AG20443 (cell line): ENCODE measurements at regions not wholly inside any gene's neighbourhood (a gene's known extent, or its start where the extent isn't known, plus 50 kb on each side); places are given as distances from the start of the nearest gene placed in this dataset.
A peak's percentile ranks its signal among the peaks of the same experiment; 100 is the strongest.
"Not testable (repeated sequence)": the region's sequence is repeated elsewhere in the genome, so short reads cannot be mapped to it uniquely, and the experiment has no call there.

Experiments used
- DNase-seq: peaks from one replicate; pipeline ENCODE4 v3.0.0; 2012; ENCODE audit warnings: low spot score, mixed read lengths

DNA sequence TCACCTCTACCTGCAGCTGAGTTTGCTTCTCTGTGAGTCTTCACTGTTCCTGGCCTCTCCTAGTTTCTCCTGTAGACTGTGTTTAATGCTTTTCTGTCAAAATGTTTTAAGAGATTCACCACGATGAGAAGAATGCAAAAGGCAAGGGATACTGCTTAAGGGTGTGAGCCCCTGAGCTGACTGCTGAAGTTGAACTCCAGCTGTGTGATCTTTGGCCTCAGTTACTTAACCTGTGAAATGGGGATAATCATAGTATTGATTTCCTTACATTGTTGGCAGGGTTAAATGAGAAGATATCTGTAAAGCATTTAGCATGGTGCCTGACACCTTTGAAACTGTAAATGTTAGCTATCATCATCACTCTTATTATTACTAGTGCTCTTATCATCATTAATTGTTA is 230.2 kb upstream of the MYLIP start:
- DNase-seq, result no peak

- peak; percentile 33 for DNase-seq
Measured at GRCh38 chr6:15897063-15897876, 231.6 kb upstream of the MYLIP start.

DNA sequence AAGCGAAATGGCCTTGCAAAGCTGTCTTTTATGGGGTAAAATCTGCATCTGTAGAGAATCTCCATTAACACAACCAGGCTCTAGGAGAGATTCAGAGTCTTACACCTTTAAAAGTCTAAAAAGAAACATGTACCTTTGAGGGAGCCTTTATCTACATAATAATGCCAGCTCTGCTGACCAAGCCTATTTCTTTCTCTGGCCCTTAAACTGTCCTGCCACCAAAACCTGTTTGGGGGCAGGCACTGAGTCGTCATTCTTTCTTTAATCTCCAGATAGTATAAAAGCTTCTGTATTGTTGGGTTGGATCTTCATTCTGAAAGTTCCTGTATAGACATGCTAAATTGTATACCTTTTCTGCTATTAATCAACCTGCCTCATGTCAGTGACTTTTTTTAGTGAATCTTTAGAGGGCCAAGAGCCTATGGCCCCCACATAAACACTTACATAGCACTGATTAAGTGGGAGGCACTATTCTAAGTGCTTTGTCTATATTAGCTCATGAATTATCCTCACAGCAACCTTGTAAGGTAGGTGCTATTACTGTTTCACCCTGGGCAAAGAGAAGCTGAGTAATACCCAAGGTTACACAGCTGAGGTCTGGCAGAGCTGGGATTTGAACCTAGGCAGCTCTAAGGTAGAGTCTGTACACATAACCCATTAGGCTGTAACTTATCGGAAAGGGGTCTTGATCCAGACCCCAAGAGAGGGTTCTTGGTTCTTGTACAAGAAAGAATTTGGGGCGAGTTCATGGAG is 232.3 kb upstream of the DTNBP1 start:
- no peak for DNase-seq

- no peak for DNase-seq
Measured at GRCh38 chr6:15893556-15894253, 230.9 kb upstream of the DTNBP1 start.

DNA sequence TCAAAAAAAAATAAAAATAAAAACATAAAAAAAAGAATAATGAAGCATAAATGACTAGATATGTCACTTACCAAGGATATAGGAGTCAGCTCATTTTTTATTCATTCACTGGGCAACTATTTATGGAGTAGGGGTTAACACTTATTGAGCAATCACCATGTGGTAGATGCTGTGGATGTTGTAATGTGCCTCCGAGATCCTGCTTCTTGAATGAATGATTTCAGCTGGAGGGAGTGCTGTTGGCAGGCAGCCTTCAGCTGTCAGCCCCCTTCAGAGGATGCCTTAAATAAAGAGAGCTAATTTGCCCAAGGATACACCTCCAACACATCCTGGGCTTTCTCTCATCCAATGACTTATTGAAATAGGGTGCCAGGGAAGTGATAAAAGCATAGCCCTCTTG is 229.5 kb upstream of the DTNBP1 start:
- DNase-seq, result no peak

GRCh38 chr6:15888798-15889772 is 226.3 kb upstream of the DTNBP1 start:
- DNase-seq, result no peak

DNA sequence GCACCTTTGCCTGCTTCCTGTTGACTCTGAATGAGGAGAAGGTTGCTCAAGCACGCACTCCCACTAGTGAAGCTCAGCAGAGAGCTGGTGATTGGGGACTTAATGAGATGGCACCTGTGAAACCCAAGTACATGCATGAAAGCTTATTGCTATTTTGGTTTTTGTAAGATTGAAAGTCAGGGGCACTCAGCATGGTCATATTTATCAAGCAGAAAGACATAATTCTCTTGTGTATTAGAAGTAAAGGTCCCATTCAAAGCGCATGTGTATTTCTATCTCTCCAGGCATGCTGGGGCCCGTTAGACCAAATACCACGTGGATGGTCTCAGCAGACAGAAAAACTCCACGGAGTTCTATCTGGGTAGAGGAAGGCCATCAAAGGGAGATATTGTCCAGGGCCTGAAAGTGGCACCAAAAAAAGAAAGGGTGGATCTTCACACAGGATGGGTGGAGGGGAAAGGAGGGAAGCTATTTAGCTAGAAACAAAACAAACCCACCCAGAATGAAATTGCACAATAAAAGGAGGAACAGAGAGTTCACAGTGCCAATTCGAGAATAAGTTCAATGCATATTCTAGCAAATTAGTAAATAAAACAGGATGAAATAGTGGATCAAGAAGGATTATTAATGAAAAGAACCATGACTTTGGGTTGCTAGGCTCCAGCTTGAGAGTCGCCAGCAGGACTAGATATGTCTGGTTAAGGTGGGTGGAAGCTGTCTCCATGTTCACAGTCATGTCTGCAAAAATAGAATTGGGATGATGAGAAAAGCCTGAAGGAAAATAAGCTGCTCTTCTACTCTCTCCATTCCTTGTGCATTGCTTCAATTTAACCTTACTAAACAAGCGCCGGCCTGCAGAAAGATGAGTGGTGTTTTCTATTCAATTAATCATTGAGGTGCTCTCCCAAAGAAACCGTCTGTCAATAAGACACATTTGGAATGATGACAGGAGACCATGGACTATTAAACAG is 224.9 kb upstream of the DTNBP1 start:
- DNase-seq, result no peak

- DNase-seq, result no peak
Measured at GRCh38 chr6:15885624-15886023, 222.8 kb upstream of the DTNBP1 start.

DNA sequence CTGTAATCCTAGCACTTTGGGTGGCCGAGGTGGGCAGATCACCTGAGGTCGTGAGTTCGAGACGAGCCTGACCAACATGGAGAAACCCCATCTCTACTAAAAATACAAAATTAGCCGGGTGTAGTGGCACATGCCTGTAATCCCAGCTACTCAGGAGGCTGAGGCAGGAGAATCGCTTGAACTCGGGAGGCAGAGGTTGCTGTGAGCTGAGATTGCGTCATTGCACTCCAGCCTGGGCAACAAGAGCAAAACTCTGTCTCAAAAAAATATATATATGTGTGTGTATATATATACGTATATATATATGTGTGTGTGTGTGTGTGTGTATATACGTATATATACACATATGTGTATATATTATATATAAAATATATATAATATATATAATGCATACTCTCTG is 220.8 kb upstream of the DTNBP1 start:
- DNase-seq, result not testable (repeated sequence)

- DNase-seq, result no peak
Measured at GRCh38 chr6:15882915-15883314, 220.1 kb upstream of the DTNBP1 start.

DNA sequence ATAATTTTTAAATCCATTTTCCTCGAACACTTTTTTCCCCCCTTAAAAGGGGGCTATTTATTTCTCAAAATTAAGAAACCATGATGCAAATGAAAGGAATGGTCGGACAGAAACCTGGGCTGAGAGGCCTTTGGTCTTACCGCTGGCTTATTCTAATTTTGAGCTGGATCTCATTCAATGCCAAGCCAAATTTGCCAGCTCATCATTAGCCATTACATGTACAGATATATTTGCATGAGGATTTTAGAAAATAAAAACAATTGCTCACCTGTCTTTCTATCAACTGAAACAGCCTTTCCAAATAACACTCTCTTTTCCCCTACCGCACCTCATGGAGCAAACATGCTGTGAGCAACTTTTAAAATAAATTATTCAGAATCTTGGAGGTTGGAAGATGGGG is 219.5 kb upstream of the DTNBP1 start:
- no peak for DNase-seq

DNA sequence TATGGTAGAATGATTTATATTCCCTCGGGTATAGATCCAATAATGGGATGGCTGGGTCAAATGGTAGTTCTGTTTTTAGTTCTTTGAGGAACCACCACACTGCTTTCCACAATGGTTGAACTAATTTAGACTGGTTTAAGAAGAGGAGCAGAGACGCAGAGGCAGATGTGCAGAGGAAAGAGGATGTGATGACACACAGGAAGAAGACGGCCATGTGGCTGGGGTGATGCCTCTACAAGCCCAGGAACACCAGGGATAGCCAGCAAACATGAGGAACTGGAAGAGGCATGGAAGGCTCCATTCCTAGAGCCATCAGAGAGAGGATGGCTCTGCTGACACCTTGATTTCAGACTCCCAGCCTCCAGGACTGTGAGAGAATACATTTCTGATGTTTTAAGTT is 218.3 kb upstream of the DTNBP1 start:
- DNase-seq, result no peak

DNA sequence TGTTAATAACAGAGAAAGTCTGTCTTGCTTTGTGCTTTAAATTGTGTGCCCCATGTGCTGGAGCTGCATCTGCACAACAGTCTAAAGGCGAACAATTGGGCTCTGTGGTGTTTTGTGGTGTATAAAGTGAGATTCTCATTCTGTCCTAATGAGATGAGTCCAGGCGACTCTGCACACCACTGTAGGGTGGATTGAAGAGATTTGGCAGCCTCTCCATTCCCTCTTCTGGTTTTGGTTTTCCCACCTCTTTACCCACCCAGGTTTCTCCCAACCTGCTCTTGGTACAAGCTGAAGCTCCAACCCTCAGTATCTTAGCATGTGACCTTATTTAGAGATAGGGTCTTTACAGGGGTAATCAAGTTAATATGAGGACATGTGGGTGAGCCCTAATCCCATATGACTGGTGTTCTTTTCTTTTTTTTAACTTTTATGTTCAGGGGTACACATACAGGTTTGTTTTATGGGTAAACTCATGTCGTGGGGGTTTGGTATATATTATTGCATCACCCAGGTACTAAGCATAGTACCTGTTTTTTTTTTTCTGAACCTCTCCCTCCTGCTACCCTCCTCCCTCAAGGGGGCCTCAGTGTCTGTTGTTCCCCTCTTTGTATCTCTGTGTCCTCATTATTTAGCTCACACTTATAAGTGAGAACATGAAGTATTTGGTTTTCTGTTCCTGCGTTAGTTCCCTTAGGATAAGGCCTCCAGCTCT is 217.6 kb upstream of the DTNBP1 start:
- no peak for DNase-seq

DNA sequence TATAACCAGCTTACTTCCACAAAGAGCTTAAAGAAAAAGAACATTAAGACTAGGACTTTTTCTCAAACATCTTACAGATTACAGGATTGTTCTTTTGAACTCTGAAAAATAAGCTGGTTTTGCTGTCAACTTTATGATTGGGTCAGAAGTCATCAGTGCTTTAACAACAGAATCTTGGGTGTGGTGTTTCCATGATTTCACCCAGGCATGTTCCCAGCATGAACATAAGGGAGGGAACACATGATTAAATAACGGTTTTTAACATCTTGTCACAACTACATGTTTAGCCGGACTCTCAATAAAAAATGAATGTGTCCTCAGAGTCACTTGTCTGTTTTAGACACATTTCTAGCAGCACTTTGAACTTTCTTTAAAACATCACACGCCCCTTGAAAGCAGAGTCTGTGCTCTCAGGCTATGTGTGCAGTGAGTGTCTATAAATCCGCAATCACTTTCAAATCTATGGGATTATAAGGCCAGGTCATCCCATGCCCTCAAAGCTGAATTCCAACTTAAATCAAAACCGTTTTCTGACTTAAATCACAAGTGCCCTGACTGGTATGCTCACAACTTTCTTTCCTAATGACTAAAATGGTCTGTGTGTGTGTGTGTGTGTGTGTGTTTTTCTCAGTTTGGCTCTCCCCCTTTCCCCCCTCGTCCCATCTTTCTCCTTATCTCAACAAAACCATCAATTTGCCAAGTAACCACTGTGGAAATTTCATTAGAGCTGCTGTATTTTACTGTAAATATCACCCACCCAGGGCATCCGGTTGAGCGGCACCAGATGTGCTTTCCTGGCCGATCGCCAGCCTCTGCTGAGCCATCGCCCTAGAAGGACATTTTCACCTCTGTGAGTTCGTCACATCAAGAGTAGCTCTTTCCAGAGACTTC is 216.8 kb upstream of the DTNBP1 start:
- peak; percentile 72 for DNase-seq

GRCh38 chr6:15877231-15877630 is 214.4 kb upstream of the DTNBP1 start:
- no peak for DNase-seq

DNA sequence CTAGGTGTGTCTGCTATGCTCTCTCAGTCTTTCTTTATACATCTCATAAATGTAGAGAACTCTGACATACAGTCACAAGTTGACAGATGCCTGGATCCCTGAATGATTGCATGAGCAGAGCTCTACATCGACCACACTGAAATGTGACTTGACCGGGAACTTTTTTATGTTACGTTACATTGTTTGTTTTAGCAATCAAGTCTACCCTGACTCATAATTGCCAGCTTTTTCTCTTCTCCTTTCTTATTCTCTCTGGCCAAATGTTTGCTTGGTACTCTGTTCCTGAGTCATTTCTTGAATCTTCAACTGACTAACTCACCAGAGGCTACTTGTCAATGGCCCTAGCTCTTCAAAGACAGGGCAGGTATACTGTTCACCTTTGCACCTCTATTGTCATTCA is 213.6 kb upstream of the DTNBP1 start:
- DNase-seq, result peak; percentile 12

DNA sequence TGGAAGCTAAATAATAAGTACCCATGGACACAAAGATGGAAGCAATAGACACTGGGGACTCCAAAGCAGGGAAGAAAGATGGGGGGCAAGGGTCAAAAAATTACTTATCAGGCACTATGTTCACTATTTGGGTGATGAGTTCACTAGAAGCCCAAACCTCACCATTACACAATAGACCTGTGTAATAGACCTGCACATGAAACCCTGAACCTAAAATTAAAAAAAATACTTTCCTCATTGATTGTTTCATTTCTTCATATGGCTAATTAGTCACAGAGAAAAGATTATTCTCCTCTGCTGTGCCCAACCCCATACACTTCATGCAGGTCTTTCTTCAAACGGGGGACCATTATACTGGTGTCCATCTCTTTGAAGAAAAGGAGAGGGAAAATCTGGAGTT is 213.0 kb upstream of the DTNBP1 start:
- DNase-seq, result no peak

DNA sequence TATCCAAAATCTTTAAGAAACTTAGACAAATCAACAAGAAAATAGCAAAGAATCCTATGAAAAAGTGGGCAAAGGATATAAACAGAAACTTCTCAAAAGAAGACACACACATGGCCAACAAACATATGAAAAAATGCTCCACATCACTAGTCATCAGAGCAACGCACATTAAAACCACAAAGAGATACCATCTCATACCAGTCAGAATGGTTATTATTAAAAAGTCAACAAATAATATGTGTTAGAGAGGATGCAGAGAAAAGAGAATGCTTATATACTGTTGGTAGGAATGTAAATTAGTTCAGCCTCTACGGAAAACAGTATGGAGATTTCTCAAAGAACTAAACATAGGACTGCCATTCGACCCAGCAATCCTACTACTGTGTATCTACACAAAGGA is 212.0 kb upstream of the DTNBP1 start:
- no peak for DNase-seq

DNA sequence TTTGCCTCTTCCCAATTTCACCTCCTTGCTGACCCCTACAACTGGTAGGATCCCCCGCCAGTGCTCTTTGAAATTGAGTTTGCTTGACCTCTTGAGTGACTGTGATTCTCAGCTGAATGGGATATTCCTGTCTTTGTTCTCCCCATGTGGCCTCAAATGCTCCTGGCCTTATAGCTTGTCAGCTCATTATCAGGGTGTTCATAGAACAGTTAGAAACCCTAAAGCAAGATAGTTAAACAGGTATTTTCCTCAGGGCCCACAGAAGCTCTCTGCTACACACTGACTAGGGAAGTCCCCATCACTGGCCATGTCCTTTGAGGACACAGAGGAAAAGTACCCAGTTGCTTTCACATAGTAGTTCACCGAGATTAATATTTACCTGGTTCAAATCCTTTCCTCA is 211.5 kb upstream of the DTNBP1 start:
- DNase-seq, result no peak
